ENCODE measurements at regions not wholly inside any gene's neighbourhood (a gene's known extent, or its start where the extent isn't known, plus 50 kb on each side); places are given as distances from the start of the nearest gene placed in this dataset.

GRCh38 chr15:29442532-29442931 lies 172.9 kb upstream of the NSMCE3 start:
- TF ChIP-seq, protein P1, sequence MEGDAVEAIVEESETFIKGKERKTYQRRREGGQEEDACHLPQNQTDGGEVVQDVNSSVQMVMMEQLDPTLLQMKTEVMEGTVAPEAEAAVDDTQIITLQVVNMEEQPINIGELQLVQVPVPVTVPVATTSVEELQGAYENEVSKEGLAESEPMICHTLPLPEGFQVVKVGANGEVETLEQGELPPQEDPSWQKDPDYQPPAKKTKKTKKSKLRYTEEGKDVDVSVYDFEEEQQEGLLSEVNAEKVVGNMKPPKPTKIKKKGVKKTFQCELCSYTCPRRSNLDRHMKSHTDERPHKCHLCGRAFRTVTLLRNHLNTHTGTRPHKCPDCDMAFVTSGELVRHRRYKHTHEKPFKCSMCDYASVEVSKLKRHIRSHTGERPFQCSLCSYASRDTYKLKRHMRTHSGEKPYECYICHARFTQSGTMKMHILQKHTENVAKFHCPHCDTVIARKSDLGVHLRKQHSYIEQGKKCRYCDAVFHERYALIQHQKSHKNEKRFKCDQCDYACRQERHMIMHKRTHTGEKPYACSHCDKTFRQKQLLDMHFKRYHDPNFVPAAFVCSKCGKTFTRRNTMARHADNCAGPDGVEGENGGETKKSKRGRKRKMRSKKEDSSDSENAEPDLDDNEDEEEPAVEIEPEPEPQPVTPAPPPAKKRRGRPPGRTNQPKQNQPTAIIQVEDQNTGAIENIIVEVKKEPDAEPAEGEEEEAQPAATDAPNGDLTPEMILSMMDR (IDR thresholded peaks at IDR 0.05), result no peak
- TF ChIP-seq POLR2A (IDR thresholded peaks at IDR 0.05; ENCODE audit: low read length), result no peak
- TF ChIP-seq, protein P2, sequence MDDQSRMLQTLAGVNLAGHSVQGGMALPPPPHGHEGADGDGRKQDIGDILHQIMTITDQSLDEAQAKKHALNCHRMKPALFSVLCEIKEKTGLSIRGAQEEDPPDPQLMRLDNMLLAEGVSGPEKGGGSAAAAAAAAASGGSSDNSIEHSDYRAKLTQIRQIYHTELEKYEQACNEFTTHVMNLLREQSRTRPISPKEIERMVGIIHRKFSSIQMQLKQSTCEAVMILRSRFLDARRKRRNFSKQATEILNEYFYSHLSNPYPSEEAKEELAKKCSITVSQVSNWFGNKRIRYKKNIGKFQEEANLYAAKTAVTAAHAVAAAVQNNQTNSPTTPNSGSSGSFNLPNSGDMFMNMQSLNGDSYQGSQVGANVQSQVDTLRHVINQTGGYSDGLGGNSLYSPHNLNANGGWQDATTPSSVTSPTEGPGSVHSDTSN (IDR thresholded peaks at IDR 0.05), result no peak
- TF ChIP-seq, protein P3, sequence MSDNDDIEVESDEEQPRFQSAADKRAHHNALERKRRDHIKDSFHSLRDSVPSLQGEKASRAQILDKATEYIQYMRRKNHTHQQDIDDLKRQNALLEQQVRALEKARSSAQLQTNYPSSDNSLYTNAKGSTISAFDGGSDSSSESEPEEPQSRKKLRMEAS (IDR thresholded peaks at IDR 0.05), result no peak
- TF ChIP-seq, protein P4, sequence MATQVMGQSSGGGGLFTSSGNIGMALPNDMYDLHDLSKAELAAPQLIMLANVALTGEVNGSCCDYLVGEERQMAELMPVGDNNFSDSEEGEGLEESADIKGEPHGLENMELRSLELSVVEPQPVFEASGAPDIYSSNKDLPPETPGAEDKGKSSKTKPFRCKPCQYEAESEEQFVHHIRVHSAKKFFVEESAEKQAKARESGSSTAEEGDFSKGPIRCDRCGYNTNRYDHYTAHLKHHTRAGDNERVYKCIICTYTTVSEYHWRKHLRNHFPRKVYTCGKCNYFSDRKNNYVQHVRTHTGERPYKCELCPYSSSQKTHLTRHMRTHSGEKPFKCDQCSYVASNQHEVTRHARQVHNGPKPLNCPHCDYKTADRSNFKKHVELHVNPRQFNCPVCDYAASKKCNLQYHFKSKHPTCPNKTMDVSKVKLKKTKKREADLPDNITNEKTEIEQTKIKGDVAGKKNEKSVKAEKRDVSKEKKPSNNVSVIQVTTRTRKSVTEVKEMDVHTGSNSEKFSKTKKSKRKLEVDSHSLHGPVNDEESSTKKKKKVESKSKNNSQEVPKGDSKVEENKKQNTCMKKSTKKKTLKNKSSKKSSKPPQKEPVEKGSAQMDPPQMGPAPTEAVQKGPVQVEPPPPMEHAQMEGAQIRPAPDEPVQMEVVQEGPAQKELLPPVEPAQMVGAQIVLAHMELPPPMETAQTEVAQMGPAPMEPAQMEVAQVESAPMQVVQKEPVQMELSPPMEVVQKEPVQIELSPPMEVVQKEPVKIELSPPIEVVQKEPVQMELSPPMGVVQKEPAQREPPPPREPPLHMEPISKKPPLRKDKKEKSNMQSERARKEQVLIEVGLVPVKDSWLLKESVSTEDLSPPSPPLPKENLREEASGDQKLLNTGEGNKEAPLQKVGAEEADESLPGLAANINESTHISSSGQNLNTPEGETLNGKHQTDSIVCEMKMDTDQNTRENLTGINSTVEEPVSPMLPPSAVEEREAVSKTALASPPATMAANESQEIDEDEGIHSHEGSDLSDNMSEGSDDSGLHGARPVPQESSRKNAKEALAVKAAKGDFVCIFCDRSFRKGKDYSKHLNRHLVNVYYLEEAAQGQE (IDR thresholded peaks at IDR 0.05), result no peak
- no peak for TF ChIP-seq NFE2L2 (conservative IDR thresholded peaks at IDR 0.05; ENCODE audit: low read length)
- TF ChIP-seq RNF2 (IDR thresholded peaks at IDR 0.05; ENCODE audit: borderline replicate concordance, low read depth), result no peak
- no peak for TF ChIP-seq CHD2 (IDR thresholded peaks at IDR 0.05; ENCODE audit: low read length, partially characterized antibody)
- TF ChIP-seq RARB (CRISPR knock-in tag; IDR thresholded peaks at IDR 0.05), result no peak
- no peak for TF ChIP-seq POLR2AphosphoS2 (conservative IDR thresholded peaks at IDR 0.05; ENCODE audit: low read length)
